NCI-H526 treated with DMSO at 0.1 percent for 48 hours (cell line): ENCODE measurements at regions not wholly inside any gene's neighbourhood (a gene's known extent, or its start where the extent isn't known, plus 50 kb on each side); places are given as distances from the start of the nearest gene placed in this dataset.

ENCODE experiments used
- DNase-seq: peaks from one replicate; lab custom pipeline; 2025; lab: John Stamatoyannopoulos, UW

GRCh38 chr22:48198489-48199459, 1436.3 kb downstream of the TBC1D22A start:
- DNase-seq = no peak

GRCh38 chr22:48197189-48197690, 1434.8 kb downstream of the TBC1D22A start:
- no peak for DNase-seq

- no peak for DNase-seq
These were observed 1430.5 kb downstream of the TBC1D22A start for GRCh38 chr22:48192920-48193319.

- DNase-seq = no peak
These were observed 1429.6 kb downstream of the TBC1D22A start for GRCh38 chr22:48192071-48192470.

GRCh38 chr22:48188231-48188721, 1425.8 kb downstream of the TBC1D22A start:
- no peak for DNase-seq

- DNase-seq = no peak
These were observed 1424.9 kb downstream of the TBC1D22A start for GRCh38 chr22:48187356-48187755.

- no peak for DNase-seq
These were observed 1423.8 kb downstream of the TBC1D22A start for GRCh38 chr22:48186146-48186790.

GRCh38 chr22:48185071-48186055, 1422.9 kb downstream of the TBC1D22A start:
- DNase-seq = no peak

GRCh38 chr22:48182846-48183805, 1420.7 kb downstream of the TBC1D22A start:
- DNase-seq = no peak

GRCh38 chr22:48182031-48182430, 1419.6 kb downstream of the TBC1D22A start:
- DNase-seq = no peak

- DNase-seq = no peak
These were observed 1419.0 kb downstream of the TBC1D22A start for GRCh38 chr22:48181263-48181955.

GRCh38 chr22:48180631-48181030, 1418.2 kb downstream of the TBC1D22A start:
- no peak for DNase-seq

- DNase-seq = no peak
These were observed 1417.4 kb downstream of the TBC1D22A start for GRCh38 chr22:48179571-48180546.

- no peak for DNase-seq
These were observed 1416.1 kb downstream of the TBC1D22A start for GRCh38 chr22:48178536-48178935.

GRCh38 chr22:48177631-48178030, 1415.2 kb downstream of the TBC1D22A start:
- no peak for DNase-seq

GRCh38 chr22:48175721-48176120, 1413.3 kb downstream of the TBC1D22A start:
- DNase-seq = no peak

GRCh38 chr22:48173773-48174160, 1411.3 kb downstream of the TBC1D22A start:
- no peak for DNase-seq

GRCh38 chr22:48173061-48173772, 1410.8 kb downstream of the TBC1D22A start:
- no peak for DNase-seq
